NCI-H2227 treated with DMSO at 0.1 percent for 48 hours (cell line): ENCODE measurements at regions not wholly inside any gene's neighbourhood (a gene's known extent, or its start where the extent isn't known, plus 50 kb on each side); places are given as distances from the start of the nearest gene placed in this dataset.
"Not testable (repeated sequence)": the region's sequence is repeated elsewhere in the genome, so short reads cannot be mapped to it uniquely, and the experiment has no call there.

Experiments used
- DNase-seq: peaks from one replicate; lab custom pipeline; 2025; lab: John Stamatoyannopoulos, UW

- no peak for DNase-seq
Measured at GRCh38 chr3:193119926-193120325, 121.1 kb upstream of the PLAAT1 start.

- DNase-seq: no peak
Measured at GRCh38 chr3:193124861-193125260, 116.2 kb upstream of the PLAAT1 start.

- no peak for DNase-seq
Measured at GRCh38 chr3:193129607-193130006, 111.4 kb upstream of the PLAAT1 start.

- no peak for DNase-seq
Measured at GRCh38 chr3:193130576-193130975, 110.4 kb upstream of the PLAAT1 start.

GRCh38 chr3:193132241-193132640 lies 108.8 kb upstream of the PLAAT1 start:
- no peak for DNase-seq

GRCh38 chr3:193132964-193133363 lies 108.1 kb upstream of the PLAAT1 start:
- no peak for DNase-seq

- DNase-seq: no peak
Measured at GRCh38 chr3:193134856-193135255, 106.2 kb upstream of the PLAAT1 start.

- DNase-seq: no peak
Measured at GRCh38 chr3:193140381-193140780, 100.6 kb upstream of the PLAAT1 start.

GRCh38 chr3:193145248-193145647 lies 95.8 kb upstream of the PLAAT1 start:
- no peak for DNase-seq

- DNase-seq: no peak
Measured at GRCh38 chr3:193148688-193149473, 92.1 kb upstream of the PLAAT1 start.

- no peak for DNase-seq
Measured at GRCh38 chr3:193149998-193150397, 91.0 kb upstream of the PLAAT1 start.

- DNase-seq: not testable (repeated sequence)
Measured at GRCh38 chr3:193155044-193155781, 85.8 kb upstream of the PLAAT1 start.

- no peak for DNase-seq
Measured at GRCh38 chr3:193157051-193157450, 84.0 kb upstream of the PLAAT1 start.

- DNase-seq: no peak
Measured at GRCh38 chr3:193165431-193166120, 75.4 kb upstream of the PLAAT1 start.

GRCh38 chr3:193168931-193169330 lies 72.1 kb upstream of the PLAAT1 start:
- DNase-seq: no peak

- no peak for DNase-seq
Measured at GRCh38 chr3:193174140-193174539, 66.9 kb upstream of the PLAAT1 start.

GRCh38 chr3:193179332-193180012 lies 61.5 kb upstream of the PLAAT1 start:
- not testable (repeated sequence) for DNase-seq

- no peak for DNase-seq
Measured at GRCh38 chr3:193187070-193187722, 53.8 kb upstream of the PLAAT1 start.

- DNase-seq: no peak
Measured at GRCh38 chr3:193190146-193190786, 50.8 kb upstream of the PLAAT1 start.
